Activated CD4-positive, alpha-beta T cell treated with anti-CD3 and anti-CD28 coated beads, Interleukin-2, amount 50 U/mL, for 24 hours (primary cell): ENCODE measurements at regions not wholly inside any gene's neighbourhood (a gene's known extent, or its start where the extent isn't known, plus 50 kb on each side); places are given as distances from the start of the nearest gene placed in this dataset.

ENCODE experiments used
- DNase-seq, 2 donors: peaks; one replicate each; pipeline ENCODE4 v3.0.0-alpha.2; 2020; ENCODE audit warnings: low read depth in 1 of 2, low spot score in 1 of 2

DNA sequence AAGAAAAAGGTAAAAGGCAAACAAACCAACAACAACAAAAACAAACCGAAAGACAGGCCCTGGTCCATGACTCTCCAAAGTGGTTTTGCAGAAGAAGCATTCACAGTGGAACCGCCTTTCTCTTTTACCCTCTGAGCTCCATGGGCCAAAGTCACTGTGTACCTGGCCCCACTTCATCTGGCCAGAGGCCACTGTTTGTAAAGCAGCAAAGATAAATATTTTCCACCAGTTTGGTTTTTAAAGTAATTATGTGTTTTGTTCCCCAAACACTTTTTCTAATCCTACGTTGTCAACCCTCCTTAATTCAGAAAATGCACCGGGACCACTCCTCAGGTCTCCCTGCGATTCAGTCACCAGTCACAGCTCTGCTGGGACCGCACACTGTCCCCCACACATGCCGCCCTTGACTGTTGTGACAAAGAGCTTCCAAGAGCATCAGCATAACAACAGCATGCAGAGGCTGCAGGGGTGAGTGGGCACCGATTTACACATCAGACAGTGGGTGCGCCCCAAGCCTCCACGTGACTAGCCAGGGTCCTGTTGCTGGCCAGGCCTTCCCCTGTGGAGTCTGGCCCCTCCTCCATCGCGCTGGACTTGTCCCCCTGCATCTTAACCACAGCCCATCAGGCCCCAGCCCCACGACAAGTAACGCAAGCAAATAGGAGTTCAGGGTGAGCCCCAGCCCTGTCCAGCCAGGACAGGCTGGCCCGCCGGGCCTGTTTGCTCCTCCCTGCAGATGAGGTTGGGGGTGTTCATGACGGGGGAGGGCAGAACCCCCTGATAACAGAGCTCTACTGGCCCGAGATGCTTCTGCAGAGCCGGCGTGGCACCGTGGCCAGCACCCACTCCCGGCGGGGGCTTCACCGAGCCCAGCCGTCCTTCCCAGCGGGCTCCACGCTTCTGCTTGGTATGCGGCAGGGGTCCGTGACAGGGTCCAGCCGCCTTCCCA, 65.2 kb upstream of the DIO3 start:
- no peak for DNase-seq

DNA sequence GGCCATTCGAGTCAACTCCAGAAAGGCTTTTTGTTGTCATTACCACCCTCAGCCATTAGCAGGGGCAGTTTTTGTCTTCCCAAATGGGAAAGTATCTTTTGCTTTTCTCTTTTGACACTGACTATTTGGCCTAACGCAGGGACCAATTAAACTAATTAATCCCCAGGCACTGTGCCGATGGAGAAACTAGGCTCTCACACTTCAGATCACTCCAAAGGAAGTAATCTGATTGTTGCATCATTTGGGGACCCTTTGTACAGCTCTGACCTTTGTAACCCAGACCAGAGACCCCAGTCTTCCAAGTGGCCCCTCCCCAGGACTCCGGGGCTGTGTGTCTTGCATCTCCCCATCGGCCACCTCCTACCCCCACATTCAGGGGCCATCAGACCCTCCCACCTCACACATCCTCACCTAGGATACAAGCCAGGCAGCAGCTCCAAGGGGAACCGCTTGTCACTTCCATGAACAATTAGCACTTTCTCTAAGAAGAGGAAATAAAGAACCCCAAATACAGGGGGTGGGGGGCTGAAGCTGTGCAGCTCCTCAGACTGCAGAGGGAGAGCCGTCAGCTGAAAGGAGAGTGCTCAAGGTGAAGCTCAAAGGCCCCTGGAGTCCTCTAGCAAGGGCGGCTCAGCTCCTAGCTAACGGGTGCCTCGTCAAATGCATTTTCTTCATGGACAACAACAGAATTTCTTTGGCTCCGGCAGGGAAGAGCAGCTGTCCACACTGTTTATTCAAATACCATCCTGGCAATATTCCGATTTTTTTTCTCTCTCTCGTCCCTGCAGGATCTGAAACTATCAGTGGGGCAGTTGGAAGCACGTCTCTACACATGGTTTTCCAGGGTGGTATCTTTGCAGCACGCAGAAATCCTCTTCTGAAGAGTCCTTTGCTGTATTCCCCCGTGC, 64.3 kb upstream of the DIO3 start:
- DNase-seq: no peak

DNA sequence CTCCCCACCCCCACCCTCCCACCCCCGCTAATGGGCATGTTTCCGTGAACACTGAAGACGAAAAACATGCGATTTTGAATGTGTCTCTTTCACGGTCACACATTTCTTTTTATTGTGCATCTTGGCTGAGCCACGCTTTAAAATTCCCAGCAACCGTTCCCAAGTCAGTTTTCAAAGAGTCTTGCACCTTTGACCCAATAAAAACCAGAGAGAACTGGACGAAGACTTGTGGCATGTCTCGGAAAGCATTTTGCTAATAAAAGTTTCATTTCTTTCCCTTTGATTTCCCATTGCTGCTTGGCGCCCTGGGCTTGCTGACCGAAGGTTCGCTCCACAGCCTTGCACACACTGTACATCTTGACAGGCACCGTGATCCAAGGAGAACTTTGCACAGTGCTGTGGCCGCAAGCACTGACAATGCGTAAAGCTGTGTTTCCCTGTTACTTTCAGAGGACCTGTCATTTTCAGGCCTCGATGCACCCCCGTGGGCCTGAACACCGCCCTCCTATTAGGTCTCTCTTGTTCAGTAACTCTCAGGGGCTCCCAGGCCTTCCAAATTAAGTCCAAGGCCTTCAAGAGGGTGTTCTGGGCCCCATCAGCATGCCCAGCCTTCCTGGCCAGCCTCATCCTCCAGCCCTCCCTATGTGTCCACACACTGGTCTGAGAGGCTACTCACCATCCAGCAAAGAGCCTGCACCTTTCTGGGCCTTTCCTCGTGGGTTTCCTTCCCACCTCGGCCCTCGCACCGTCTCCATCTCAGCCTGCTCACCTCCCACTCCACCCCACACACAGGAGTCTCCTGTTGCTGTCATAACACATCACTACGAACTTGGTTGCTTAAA, 63.4 kb upstream of the DIO3 start:
- no peak for DNase-seq

DNA sequence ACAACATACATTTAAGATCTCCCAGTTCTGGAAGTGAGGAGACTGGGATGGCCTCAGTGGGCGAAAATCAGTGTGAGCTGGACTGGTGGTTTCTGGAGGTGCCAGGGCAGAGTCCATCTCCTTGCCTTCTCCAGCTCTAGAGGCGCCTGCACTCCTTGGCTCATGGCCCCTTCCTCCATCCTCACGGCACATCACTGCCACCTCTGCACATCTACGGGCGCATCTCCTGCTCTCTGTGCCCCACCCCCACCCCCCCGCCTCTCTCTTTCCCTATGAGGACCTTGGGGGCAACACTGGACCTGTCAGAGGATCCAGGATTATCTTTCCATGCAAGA, 62.8 kb upstream of the DIO3 start:
- no peak for DNase-seq

DNA sequence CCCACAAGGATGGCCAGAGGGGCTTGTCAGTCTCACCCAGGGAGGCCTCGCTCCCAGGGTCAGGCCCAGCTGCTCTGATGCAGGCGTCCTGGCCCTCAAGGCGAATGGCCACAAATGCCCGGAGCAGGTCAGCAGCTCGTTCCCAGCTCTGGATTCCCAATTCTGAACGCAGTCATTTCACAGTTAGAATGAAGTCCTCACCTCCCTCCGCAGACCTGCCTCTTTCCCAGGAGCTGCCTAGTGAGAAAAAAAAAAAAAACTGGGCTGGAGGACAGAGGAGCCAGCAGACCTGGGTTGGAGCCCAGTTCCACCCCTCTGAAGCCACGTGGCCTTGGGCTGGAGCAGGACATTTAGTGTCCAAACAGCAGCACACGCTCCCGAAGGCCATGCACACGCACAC, 62.2 kb upstream of the DIO3 start:
- DNase-seq: no peak

DNA sequence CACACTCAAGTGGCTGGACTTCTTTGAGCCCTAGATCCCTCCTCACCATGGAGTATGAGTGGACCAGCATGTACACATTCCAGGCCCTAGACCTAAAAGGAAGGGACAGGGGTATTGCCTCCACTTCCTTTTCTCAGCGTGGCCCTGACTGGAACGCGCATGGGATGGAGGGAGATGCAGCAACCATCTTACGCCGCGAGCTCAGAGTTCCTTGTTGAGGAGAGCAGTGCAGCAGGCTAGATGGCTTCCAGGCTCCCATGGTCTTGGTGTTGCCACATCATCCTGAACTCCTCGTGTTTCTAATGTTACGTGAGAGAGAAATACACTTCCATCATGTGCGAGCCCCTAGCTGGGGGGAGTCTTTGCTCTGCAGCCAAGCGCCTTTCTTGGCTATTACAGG, 61.8 kb upstream of the DIO3 start:
- DNase-seq: no peak

DNA sequence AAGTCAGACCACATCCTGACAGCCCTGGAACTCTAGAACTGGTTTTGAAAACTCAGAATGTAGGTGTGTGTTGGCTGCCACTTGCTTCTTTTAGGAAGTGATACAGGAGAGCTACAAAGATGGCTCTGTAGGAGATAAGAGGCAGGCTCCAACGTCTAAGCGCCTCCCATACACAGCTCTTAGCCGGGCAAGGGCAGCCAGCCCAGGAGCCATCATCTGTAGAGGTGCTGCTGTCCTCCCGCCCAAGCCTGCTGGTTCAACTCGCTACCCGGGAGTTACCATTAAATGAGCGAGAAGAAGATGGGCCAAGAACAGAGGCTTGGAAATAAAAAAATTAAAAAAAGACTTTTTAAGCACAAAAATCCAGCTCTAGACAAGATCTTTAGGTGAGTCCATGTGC, 61.2 kb upstream of the DIO3 start:
- no peak for DNase-seq

DNA sequence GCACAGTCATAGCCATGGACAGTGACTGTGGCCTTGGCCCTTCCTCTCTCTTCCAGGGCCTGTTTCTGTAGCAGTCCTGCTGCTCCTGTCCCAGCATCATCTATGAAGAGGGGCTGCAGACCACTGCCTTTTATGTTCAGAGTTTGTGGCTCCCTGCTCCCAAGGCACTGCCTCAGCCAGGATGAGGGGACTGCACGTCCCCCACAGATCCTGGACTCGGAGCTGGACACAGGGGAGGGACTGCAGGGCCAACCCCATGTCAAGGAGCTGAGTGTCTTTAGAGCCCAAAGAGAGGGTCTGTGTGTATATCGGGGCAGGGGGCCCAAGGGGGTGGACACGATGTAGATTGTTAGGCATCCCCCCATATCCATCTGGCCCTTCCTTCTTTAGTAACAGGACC, 60.6 kb upstream of the DIO3 start:
- no peak for DNase-seq

GRCh38 chr14:101501341-101501740, 60.0 kb upstream of the DIO3 start:
- DNase-seq: no peak

- no peak for DNase-seq
Observed at GRCh38 chr14:101501858-101502615, 59.3 kb upstream of the DIO3 start.

DNA sequence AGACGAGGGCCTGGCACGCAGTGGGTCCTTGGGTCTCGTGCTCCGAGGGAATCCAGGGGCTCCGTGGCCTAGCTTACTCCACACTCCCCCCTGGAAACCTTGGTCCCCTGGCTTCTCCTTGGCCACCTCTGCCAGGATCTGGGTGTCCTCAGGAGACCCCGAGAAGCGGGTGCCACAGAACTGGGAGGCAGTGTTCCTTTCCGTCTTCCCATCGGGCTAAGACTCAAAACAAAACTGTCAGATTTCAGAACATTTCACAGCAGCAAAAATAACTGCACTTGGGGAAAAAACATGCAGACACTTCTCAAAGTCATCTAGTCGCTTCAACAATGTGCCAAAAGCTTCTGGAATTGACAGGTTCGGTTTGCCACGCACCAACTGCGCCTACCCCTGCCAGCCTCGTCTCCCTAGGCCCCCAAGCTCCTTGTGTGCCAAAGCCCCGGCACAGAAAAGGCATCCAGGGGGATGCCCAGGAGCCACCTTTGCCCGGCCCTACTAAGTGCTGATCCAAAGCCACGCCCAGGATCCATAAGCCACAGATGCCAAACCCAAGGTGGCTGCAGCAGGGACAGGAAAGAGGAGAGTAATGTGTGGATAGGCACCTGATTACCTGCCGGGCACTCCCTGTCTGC, 58.4 kb upstream of the DIO3 start:
- DNase-seq: no peak

GRCh38 chr14:101503431-101504095, 57.7 kb upstream of the DIO3 start:
- no peak for DNase-seq

DNA sequence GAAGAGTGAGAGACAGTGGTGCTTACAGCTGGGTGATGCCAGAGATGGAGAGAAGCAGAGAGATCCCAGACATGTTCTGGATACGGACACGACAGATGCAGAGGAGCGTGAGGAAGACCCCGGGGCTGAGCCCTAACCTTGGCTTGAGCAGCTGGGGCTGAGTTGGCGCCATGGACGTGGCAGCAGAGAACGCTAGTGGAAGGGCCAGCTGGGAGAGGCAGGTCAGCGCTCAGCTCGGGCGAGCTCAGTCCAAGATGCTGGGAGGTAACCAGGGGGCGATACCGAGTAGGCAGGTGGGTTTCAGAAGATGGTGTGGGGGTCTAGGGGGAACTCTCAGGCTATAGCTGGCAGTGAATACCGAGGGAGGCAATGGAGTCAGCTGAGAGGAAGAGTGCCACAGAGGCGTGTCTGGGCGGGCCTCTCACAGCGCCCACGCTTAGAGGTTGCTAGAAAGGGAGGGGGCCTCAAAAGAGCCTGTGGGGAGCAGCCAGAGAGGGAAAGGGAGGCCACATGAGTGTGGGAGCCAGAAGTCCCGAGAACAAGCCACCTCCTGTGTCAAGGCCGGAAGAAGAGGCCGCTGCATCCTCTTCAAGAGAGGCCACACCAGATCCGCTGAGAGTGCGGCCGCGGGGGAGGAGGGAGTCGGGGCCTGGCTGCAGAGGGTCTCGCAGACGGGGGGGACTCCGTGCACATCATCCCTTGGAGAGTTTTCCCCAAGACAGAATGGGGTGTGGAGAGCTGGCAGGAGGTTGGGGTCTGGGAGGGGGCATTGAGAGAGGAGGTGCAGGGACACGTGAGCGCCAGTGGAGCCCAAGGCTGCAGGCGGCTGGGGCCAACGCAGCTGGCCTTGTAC, 57.0 kb upstream of the DIO3 start:
- DNase-seq: no peak

- DNase-seq: no peak
Observed at GRCh38 chr14:101505236-101505970, 55.9 kb upstream of the DIO3 start.

- no peak for DNase-seq
Observed at GRCh38 chr14:101506211-101506925, 54.9 kb upstream of the DIO3 start.

GRCh38 chr14:101506926-101507835, 54.1 kb upstream of the DIO3 start:
- DNase-seq: no peak
